ENCODE measurements at regions not wholly inside any gene's neighbourhood (a gene's known extent, or its start where the extent isn't known, plus 50 kb on each side); places are given as distances from the start of the nearest gene placed in this dataset.

GRCh38 chr4:115489279-115489678 is 375.9 kb upstream of the NDST4 start:
- TF ChIP-seq POLR2AphosphoS5 (IDR thresholded peaks at IDR 0.05; ENCODE audit: insufficient read depth in 1 of 2, low read depth in 1 of 2) = no peak
- no peak for TF ChIP-seq CTCF (IDR thresholded peaks at IDR 0.05)

All from vagina (tissue), 2 donors.